HG03064 (cell line): ENCODE measurements at regions not wholly inside any gene's neighbourhood (a gene's known extent, or its start where the extent isn't known, plus 50 kb on each side); places are given as distances from the start of the nearest gene placed in this dataset.

Source experiments
- ATAC-seq: cut with Tn5 transposase; IDR thresholded peaks from one replicate; pipeline ENCODE4 v1.9.1; 2021; ENCODE audit warnings: low read depth; ENCODE audit not compliant: unreplicated experiment

DNA sequence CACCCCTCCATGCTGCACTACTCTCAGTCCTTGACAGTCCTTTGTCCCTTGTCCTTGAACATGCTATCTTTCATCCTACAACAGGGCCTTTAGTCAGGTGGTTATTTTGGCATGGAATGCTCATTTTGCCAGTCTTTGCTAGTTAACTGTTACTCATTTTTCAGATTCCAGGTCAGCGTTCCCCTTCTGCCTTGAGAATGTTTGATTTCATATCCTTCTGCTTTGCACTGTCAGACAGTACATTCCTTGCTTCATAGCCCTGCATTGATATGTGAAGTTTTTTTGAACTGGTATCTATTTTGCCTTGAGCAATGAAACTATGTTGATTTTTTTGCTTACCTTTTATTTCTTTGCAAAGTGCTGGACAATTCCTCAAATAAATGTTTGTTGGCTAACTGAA is 638.2 kb upstream of the SEMA6A start:
- no peak for ATAC-seq

GRCh38 chr5:117210796-117211195 is 636.2 kb upstream of the SEMA6A start:
- ATAC-seq: no peak

DNA sequence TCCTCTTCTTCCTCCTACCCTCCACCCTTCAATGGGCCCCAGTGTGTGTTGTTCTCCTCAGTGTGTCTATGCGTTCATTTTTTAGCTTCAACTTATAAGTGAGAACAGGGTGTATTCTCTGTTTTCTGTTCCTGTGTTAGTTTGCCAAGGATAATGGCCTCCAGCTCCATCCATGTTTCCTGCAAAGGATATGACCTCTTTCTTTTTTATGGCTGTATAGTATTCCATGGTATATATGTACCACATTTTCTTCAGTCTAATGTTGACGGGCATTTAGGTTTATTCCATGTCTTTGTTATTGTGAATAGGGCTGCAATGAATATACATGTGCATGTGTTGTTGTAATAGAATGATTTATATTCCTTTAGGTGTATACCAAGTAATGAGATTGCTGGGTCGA is 634.9 kb upstream of the SEMA6A start:
- ATAC-seq: no peak

- no peak for ATAC-seq
Measured at GRCh38 chr5:117207088-117207668, 632.6 kb upstream of the SEMA6A start.

DNA sequence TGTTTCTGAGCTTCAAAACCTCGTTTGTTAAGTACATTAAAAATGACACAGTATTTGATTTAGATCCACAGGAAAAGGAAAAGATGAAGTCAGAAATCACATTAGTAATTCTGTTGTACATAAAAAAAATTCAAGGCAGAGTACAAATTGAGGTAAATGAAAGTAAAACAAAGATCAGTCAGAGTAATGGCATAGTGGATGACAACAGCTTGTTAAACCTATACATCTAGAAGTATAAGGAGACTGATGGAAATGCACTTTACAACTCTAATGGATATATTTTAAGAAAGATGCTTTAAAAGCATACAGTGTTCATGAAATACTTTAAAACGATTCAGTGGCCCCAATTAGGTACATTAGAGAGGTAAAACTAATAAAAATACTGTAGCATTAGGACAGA is 631.3 kb upstream of the SEMA6A start:
- no peak for ATAC-seq

DNA sequence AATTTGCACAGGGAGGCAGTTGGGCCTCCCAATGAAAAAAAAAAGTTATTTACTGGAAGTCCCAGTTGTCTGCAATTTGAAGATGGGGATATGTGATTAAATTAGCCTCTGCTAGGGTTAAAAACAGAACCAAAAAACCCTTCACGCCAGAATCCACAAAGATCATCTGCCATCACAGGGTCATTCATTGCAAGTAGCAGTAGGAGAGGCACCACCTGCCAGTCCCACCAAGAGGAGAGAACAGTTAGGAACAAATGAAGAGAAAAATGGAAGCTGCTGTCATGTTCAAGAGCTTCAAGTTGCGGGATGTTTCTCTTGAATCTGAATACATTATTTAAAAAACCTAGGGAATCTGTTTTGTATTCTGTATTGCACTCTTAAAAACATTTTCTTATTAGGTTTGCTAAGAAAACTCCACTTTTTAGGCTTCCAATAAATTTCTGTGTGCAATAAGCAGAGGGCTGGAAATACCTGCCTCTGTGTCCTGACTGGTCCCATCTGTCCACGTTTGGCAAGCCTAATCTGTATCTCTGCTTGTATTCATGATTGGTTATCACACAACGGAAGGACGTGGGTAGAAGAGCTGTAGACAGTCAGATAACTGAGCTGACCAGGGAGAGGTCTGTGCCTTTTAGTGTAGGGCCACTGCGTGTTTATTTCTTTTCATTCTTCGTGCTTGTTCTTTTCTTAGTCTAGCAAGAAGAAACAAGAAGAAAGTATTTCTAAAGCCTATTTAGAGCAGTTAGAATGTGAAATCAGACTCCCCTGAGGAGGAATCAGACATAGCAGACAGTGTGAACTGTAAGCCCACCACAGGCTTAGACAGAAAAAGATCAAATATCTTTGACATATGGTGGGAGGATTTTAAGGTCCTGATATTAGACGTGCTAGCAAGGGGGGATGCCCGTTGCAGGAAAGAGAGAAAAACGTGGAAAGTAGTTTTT is 630.6 kb upstream of the SEMA6A start:
- no peak for ATAC-seq

DNA sequence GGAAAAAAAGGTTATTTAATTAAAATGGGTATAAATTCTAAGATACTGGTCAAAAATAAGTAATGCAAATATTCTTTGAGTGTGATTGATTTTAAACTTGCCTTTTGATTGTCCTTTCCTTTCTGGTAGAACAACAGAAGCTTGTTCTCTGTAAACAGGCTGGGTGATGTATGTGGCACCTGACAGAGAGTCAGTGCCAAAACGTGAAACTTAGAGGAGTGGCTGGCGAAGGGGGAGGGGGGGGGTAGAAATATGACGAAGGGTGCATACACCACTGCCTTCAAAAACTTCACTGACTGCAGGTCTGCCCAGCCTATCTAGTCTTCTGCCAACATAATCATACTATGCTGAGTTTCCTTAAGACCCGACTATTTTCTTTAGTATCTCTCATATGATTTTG is 629.8 kb upstream of the SEMA6A start:
- no peak for ATAC-seq

GRCh38 chr5:117203584-117203983 is 629.0 kb upstream of the SEMA6A start:
- ATAC-seq: no peak

DNA sequence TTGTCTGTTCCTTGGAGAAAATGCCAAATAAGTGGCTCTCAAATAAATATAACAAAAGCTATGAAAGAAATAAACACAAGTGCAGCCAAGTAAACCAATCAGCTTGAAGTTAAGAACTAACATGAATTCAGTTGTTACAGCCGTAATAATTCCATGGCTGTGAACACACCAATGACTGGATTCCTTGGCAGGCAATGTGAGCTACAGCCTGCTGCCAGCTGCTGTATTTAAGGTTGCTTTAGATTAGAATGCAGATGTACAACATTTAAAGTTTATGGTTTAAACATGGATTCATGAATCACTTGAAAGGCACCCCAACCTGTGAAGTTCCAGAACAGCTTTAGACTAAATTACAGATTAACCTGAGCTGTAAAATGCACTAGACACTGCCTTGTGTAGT is 626.4 kb upstream of the SEMA6A start:
- ATAC-seq: no peak

DNA sequence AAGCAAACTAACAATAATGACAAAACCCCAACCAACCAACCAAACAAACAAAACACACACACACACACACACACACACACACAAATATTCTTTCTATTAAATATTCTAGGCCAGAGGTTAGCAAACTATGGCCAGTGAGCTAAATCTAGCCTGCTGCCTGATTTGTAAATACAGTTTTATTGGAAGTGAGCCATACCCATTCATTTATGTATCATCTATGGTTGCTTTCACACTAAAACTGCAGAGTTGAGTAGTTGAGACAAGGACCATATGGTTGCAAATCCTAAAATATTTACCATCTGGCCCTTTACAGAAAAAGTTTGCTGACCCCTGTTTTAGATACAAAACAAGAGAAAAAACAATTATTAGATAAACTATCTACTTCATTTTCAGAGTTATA is 620.5 kb upstream of the SEMA6A start:
- ATAC-seq: no peak

DNA sequence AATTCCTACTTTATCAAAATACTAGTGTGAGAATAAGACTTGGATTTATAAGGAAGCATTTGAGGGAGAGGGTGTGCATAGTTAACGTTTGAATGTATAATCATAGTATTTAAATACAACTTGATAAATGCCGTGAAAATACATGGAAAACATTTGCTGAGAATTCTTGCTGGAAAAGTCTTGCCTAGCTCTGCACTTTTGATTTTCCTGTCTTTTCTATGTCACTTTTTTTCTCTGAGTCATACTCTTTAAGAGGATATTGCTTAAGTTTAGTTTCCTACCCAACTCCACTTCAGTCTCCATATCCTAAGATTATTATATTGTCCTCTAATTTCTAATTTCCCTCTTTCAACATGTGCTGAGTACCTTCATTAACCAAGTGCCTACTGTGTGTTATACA is 616.6 kb upstream of the SEMA6A start:
- no peak for ATAC-seq

DNA sequence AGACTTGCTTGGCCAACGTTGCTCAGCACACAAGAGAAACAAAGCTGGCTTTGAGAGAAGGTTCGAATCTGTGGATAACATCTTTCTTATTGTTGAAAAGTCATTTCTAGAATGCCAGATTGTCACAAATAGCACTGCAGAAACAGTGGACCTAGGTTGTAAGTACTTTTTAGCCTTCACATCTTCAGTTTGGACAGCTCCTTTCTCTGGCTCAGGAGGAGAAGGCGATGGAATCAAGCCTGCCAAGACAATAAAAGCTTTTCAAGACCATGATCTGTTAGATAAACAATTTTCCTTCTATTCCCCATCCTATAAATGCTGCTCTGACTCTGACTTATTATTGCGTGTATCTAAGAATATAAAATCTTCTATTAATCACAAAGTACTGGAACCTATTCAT is 615.2 kb upstream of the SEMA6A start:
- ATAC-seq: no peak

- ATAC-seq: no peak
Measured at GRCh38 chr5:117188211-117188610, 613.6 kb upstream of the SEMA6A start.

GRCh38 chr5:117186751-117187150 is 612.1 kb upstream of the SEMA6A start:
- ATAC-seq: no peak

DNA sequence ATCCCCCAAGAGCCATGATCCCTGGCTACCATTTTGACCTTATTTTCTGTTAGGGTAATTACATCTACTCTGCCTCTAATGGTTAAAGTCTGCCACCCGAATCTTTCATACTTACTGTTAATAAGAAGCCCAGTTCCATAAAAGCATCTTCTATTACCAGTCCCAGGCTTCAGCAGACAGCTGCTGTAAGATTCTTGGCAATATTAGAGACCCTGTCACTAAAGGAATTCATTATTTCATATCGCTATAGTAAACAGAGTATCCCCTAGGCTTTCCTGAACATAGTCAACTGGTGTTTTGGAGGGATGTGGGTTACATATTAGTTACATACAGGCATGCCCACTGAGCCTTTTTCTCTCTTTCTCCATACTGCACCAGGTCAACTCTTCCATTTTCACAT is 608.7 kb upstream of the SEMA6A start:
- no peak for ATAC-seq

DNA sequence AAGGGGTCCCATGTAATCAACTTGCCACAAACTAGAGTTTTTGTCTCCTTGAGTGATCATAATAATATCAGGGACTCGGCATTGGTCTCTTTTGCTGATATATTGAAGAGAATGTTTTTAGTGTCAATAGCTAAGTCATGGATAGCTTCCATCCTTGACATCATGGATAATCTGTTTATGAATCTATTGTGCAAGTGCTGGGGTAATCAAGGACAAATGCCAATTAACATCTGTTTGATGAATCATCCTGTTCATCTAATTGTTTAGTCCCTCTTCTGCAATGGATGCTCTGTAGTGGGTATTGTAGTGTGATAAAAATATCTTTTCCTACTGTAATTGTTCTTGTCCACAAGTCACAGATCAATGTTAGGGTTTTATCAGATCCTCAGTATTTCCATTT is 607.5 kb upstream of the SEMA6A start:
- no peak for ATAC-seq

- no peak for ATAC-seq
Measured at GRCh38 chr5:117177302-117177701, 602.7 kb upstream of the SEMA6A start.

DNA sequence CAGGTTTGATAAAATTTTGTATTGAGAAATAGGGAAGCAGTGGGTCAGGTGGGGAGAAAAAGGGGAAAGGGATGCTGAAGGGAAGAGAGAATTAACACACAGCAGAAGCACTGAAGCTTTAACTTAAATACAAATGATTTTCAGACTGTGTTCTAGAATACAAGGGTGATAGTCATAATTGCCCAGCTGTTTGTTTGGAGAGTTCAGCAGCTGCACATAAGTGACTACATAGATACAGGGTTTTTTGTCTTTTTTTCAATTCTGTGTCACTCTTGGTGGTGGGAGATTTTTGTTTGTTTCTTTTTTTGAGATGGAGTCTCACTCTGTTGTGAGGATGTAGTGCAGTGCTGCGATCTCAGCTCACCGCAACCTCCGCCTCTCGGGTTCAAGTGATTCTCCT is 590.4 kb upstream of the SEMA6A start:
- no peak for ATAC-seq

- ATAC-seq: no peak
Measured at GRCh38 chr5:117161718-117162335, 587.2 kb upstream of the SEMA6A start.

- ATAC-seq: no peak
Measured at GRCh38 chr5:117160391-117160790, 585.8 kb upstream of the SEMA6A start.

DNA sequence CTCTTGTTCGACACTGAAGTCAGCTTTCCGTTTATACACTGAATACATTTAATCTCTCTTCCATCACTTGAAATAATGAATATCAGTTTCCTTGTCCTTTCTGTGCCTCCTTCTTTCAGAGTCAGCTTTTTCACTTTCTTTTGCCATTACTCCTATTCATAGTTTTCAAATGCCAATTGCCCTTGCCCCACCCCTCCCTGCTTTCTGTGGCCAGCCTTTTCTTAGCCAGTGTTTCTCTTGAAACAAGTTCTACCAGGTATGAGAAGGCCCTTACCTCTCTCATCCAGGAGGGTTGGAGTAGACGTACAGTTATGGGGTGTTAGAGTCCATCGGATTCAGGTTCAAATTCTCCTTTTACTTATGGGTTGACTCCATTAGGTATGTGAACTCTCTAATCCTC is 574.7 kb upstream of the SEMA6A start:
- ATAC-seq: no peak

DNA sequence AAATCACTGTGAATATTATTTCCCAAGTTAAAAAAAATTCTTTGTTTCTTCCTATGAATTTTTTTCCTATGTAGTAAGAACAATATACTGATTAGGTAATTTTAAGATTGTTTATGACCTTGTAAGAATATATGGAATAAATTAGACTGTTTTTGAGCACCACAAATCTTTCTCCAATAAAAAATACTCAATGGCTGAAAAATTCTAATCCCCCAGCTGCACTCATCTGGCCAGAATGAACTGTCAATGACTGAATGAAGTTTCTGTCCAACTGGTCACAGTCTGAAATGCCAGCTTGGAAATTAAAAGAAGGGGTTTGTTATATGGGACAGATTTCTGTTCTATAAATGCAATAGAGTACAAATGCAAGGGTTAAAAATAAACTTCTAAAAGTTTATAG is 569.5 kb upstream of the SEMA6A start:
- ATAC-seq: no peak
